Bronchial epithelial cell (primary cell): ENCODE measurements at regions not wholly inside any gene's neighbourhood (a gene's known extent, or its start where the extent isn't known, plus 50 kb on each side); places are given as distances from the start of the nearest gene placed in this dataset.
"Not testable (repeated sequence)": the region's sequence is repeated elsewhere in the genome, so short reads cannot be mapped to it uniquely, and the experiment has no call there.

ENCODE experiments used
- DNase-seq: peaks from one replicate; pipeline ENCODE4 v3.0.0-alpha.2; 2010; ENCODE audit warnings: low read depth
- FAIRE-seq: peaks from 2 replicates; lab custom pipeline; 2011; peaks lifted over from hg19 to GRCh38; lab: Jason Lieb, UNC
- H3K27me3 ChIP-seq: 2 replicates; pipeline ENCODE4 v1.5.1; 2011; ENCODE audit warnings: low read length; ENCODE audit not compliant: control insufficient read depth, insufficient read depth
- H3K36me3 ChIP-seq: 2 replicates; pipeline ENCODE4 v1.5.1; 2011; ENCODE audit warnings: low read length; ENCODE audit not compliant: control insufficient read depth, insufficient read depth
- H3K4me3 ChIP-seq: 2 replicates; pipeline ENCODE4 v1.5.1; 2011; ENCODE audit warnings: mild to moderate bottlenecking, low read depth, low read length, control low read depth
- CTCF ChIP-seq: IDR thresholded peaks from 2 replicates; pipeline ENCODE4 v1.5.1; 2011; ENCODE audit warnings: mild to moderate bottlenecking, moderate library complexity, low read length, control low read depth, inconsistent platforms; ENCODE audit not compliant: insufficient read depth, severe bottlenecking

- DNase-seq, result no peak
- no peak for TF ChIP-seq CTCF
- Histone ChIP-seq H3K4me3 (no peak overlapping the region), H3K27me3 (no peaks in the 10 kb centered on the region), H3K36me3 (no peaks in the 10 kb centered on the region)
- no peak for FAIRE-seq
Observed at GRCh38 chr4:79831701-79832514, 241.1 kb downstream of the ANTXR2 start.

- FAIRE-seq, result no peak
- no peak for TF ChIP-seq CTCF
- Histone ChIP-seq H3K4me3 (no peak overlapping the region), H3K27me3 (no peaks in the 10 kb centered on the region), H3K36me3 (no peaks in the 10 kb centered on the region)
- DNase-seq, result no peak
Observed at GRCh38 chr4:79831119-79831528, 241.9 kb downstream of the ANTXR2 start.

GRCh38 chr4:79827283-79827682, 245.7 kb downstream of the ANTXR2 start:
- Histone ChIP-seq H3K36me3 (no peaks in the 10 kb centered on the region), H3K27me3 (no peaks in the 10 kb centered on the region), H3K4me3 (no peak overlapping the region)
- FAIRE-seq (no peak), DNase-seq (no peak)
- TF ChIP-seq CTCF, result no peak

GRCh38 chr4:79823148-79823763, 249.8 kb downstream of the ANTXR2 start:
- Histone ChIP-seq H3K36me3 (no peaks in the 10 kb centered on the region), H3K27me3 (no peaks in the 10 kb centered on the region), H3K4me3 (no peak overlapping the region)
- TF ChIP-seq CTCF, result no peak
- no peak for FAIRE-seq
- no peak for DNase-seq

- Histone ChIP-seq H3K36me3 (no peaks in the 10 kb centered on the region), H3K27me3 (no peaks in the 10 kb centered on the region), H3K4me3 (no peak overlapping the region)
- no peak for TF ChIP-seq CTCF
- FAIRE-seq (peak; percentile 72), DNase-seq (no peak)
Observed at GRCh38 chr4:79820427-79820826, 252.6 kb downstream of the ANTXR2 start.

GRCh38 chr4:79807933-79808332, 265.1 kb downstream of the ANTXR2 start:
- H3K4me3 ChIP-seq, FAIRE-seq, DNase-seq, H3K36me3 ChIP-seq, H3K27me3 ChIP-seq: not testable (repeated sequence)
